Activated CD8-positive, alpha-beta memory T cell treated with anti-CD3 and anti-CD28 coated beads for 24 hours (primary cell): ENCODE measurements at regions not wholly inside any gene's neighbourhood (a gene's known extent, or its start where the extent isn't known, plus 50 kb on each side); places are given as distances from the start of the nearest gene placed in this dataset.

ENCODE experiments used
- DNase-seq: peaks from one replicate; pipeline ENCODE4 v3.0.0-alpha.2; 2020

DNA sequence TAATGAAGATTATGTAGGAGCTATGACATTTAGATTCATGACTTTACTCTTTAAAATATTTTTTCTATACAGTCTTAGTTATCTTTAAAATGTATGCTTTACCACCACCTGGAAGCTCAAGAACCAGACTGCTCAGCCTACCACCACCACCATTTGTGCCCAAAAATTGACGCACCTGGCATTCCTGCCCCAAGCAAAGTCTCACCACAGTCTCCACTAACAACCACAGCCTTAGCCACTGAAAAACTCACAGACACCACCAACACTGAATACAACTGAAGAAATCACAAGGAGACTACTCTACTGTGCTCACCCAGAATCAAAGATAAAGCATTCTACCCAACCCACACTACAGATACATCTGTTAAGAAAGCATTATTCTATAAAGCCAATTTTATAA is 201.9 kb upstream of the PDE10A start:
- no peak for DNase-seq

- DNase-seq = no peak
Measured at GRCh38 chr6:165864218-165864617, 201.2 kb upstream of the PDE10A start.

GRCh38 chr6:165863801-165864200 is 200.8 kb upstream of the PDE10A start:
- no peak for DNase-seq

- no peak for DNase-seq
Measured at GRCh38 chr6:165862813-165863212, 199.8 kb upstream of the PDE10A start.

DNA sequence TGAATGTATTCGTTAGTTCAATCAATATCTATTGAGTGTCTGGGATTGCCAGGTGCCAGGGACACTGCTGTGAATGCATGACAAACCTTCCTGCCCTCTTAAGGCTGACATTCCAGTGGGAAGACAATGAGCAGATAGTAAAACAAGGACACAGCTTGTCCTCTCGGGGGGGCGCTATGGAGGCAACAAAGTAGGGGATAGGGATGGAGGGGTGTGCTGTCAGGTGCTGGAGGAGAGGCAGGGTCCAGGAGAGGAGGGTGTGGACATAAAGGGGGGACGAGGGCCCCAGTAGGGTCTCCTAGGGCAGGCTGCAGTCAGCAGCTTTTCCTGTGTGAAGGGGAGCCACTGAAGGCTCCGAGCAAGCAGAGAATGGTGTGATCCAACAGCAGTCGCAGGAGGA is 198.2 kb upstream of the PDE10A start:
- DNase-seq = no peak

GRCh38 chr6:165858586-165858985 is 195.5 kb upstream of the PDE10A start:
- DNase-seq = no peak

DNA sequence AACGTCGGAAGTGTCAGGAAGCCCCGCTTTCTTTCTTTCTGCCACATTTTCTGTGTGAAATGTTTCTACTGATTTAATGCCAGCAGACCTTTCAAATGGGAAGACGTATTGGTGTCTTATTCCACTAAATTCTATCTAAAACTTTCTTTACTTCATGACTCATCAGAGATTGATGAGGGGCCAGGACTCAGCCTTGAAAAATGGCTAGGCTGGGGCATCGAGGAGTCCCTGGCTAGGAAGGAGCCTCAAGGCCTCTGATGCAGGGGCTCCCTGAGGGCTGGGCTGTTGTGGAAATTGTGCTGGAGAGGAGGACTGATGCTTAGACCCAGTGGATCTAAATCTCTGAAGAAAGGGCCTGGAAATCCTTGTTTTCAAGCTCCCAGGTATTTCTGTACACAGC is 192.8 kb upstream of the PDE10A start:
- DNase-seq = no peak

DNA sequence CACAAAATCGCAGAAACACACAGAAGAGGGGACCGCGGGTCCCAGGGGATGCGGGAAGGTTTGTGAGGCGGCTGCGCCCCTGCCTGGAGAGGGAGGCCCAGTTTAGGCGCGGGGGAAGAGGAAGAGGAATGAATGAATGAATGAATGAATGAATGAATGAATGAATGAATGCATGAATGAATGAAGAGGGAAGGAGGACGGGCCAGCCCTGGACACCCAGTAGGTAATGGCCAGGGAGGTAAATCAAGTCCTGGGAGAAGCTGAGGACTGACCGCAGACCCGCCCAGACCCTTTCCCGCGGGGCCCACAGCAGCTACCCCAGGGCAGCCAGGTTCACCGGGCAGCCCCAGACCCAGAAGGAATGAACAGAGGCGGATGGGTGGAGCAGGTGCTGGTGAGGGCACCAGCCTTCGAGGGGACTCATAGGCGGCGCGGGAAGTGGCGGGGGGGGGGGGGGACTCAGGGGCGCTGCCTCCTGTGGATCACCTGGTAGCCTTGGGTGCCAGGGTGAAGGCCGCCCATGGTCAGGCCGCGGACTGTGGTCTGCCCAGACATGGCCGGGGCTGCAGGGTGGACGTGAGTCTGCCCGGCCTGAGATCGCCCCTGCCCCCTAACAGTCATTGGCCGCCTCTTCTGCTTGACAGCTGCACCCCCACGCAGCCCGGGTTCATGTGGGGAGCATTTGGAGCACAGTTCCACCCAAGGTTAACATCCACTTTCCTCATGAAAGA is 192.0 kb upstream of the PDE10A start:
- DNase-seq = no peak

DNA sequence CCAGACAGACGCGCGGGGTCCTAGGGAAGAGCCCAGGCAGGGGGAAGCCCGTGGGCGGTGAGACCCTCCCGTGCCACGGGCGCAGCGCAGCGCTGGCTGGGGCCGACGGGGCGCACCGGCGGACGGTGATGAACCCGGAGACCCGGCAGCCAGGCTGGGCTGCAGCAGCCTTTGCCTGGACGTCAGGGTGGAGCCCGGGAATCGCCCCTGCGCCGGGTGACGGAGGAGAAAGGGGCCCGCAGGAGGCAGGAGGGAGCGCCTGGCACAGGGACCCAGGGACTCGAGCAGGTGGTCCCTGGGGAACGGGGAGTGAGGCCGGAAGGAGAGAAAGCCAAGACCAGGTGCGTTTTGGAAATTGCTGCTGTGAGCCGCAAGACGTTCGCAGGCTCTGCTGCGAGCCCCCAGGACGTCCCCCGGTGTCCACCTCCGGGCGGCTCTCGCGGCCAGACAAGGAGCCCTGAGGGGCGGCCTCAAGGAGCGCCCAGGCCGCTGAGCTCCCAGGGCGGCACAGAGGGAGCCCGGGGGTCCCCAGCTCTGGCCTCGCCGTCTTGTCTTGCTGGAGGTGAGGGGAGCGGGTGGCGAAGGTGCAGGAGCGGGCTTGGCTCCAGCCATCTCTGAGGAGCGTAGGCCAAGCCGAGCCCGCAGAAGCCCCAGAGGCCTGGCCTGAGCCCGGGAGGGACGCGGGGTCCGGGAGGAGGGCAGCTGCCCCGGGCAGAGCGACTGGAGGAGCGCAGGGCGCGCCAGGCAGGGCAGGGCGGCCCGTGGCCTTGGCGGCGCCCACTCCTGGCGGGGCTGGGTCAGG is 191.2 kb upstream of the PDE10A start:
- no peak for DNase-seq

DNA sequence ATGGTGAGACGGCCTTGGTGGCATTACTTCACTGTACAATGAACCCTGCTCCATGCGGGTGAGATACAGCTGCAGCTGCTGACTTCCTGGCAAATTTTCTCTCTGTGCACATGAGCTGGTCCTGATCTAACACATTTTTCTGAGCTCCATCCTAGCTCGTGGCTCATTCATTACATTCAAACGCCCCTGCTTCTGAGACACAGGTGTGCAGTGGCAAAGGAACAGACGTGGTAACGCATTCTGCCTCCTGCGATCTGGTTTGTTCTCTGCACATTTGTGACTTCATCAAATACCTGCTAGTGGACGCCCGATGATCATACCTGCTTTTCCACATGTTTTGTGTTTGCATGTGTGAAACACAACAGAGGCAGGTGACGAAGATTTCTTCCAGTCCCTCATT is 189.6 kb upstream of the PDE10A start:
- DNase-seq = no peak

DNA sequence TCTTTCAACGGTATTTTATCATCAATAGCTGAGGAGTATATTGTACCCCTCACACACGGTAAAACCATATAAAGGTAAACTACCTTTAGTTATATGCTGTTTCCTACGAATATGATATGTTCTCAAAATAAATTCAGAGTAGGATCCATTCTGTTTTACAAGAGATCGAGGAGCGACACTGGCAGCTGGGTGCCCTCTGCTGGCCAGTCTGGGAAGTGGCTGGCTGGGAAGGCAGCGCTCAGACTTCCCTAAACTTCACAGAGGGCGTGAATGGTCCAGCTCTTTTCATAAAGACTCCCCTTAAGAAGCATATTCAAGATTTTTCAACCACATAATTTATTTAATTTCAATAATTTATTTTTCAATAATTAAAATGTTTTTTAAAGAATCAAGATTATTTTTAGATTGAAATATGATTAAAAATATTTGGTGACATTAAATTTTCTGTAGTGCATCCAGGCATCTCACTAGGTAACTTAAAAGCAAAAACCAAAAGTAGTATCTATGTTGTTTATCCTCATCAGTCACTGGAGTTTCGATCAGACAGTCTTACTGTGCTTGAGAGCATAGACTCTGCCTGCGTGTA is 187.5 kb upstream of the PDE10A start:
- peak; percentile 77 for DNase-seq

DNA sequence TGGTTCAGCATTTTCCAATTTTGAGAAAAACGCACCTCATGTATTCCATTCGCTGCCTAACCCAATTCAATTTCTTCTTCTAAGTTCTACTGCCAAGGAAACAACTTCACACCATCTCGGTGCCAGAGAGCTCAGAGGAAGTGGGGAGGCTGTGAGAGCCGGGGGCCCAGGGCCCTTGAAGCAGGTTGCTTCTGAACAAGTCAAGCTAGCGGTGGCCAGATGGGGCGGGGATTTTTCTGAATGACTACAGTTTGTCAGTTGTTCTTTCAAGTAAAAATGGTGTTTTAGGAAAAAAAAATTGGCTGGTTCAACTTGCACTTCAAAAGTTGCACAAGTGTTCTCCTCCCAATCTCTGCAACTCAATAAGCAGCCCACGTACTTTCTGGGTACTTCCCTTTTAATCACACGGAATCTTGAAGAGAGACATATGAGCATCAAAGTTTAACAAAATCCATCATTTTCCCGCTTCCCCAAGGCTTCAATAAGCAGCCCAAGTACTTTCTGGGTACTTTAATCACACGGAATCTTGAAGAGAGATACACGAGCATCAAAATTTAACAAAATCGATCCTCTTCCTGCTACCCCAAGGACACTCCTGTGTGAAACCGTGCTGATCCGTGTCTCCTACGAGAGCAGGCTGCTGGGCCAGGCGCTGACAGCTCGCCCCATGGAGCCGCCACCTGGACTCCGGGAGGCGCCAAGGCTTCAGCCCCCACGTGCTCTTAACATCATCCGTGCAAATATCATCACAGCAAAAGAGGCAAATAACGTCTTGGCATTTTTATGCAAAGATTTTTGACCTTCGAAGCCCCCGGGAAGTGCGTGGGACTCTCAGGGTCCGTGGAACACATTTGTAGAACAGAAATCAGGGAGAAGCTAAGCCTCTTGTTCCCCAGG is 186.7 kb upstream of the PDE10A start:
- DNase-seq = no peak

- no peak for DNase-seq
Measured at GRCh38 chr6:165848086-165848426, 185.0 kb upstream of the PDE10A start.

GRCh38 chr6:165847407-165848085 is 184.5 kb upstream of the PDE10A start:
- no peak for DNase-seq

- DNase-seq = no peak
Measured at GRCh38 chr6:165846123-165846966, 183.3 kb upstream of the PDE10A start.

DNA sequence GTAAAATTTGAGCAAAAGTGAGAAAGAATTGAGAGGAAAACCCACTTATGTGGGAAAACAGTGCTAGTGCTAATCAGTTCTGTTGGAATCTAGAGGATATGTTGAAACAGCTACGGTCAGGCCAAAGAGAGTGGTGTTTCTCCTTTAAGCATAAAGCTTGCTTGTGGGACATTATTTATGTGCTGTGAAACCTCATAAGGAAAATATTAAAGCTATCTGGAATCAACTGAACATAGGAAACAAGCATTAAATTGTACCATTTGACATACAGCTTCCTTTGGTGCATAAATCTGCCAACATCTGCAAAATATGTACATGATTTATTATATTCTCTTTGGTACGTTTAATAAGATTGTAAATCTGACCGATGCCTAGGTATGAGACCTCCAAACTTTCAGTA is 182.5 kb upstream of the PDE10A start:
- DNase-seq = no peak

GRCh38 chr6:165844801-165845364 is 181.8 kb upstream of the PDE10A start:
- DNase-seq = no peak

GRCh38 chr6:165844232-165844631 is 181.2 kb upstream of the PDE10A start:
- no peak for DNase-seq

DNA sequence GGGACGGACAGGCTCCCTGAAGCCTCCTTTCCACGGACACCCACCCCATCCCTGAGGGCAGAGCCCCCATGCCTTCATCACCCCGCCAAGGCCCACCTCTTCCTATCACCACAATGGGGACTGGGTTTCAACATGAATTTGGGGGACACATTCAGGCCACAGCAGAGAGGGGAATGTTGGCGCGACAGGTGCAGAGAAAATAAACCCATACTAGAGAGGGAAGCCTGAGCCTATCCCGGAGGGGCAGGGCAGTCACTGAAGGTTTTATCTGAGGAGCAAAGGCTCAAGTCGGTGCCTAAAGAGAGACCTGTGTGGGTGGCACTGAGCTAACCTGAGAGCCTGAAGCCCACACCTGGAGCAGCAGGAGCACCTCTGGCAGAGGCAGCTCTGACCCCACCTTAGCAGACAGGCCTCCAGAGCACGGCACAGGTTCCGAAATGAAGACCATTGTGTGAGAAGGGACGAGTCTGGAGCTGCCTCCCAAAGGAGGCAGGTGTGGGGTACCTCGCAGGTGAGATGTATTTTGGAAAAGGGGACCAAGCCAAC is 180.6 kb upstream of the PDE10A start:
- no peak for DNase-seq

GRCh38 chr6:165843121-165843520 is 180.1 kb upstream of the PDE10A start:
- DNase-seq = no peak
